HCT116 (cell line): ENCODE measurements at regions not wholly inside any gene's neighbourhood (a gene's known extent, or its start where the extent isn't known, plus 50 kb on each side); places are given as distances from the start of the nearest gene placed in this dataset.
A peak's percentile ranks its signal among the peaks of the same experiment; 100 is the strongest.

Source experiments
- ATAC-seq: fragments of 200-7000 bp; cut with Tn5 transposase; 2 replicates; pipeline ENCODE4 v1.9.1; 2020; ENCODE audit warnings: mild to moderate bottlenecking, moderate library complexity
- BruUV-seq: library from RNA; stranded (reverse); fragments of 400-500 nt; replicated peaks from 2 replicates; lab custom pipeline; 2021; lab: Mats Ljungman, UMichigan
- CTCF ChIA-PET: fragments of 300-600 bp; sonication (Branson Sonifier 250); formaldehyde crosslinking; loops from one replicate; lab custom pipeline; 2021; ENCODE audit warnings: antibody characterized with exemption; lab: Charles Lee
- POLR2A ChIA-PET: fragments of 300-600, 350-600 bp; sonication (Branson Sonifier 250); formaldehyde crosslinking; loops from one replicate; lab custom pipeline; 2021; ENCODE audit warnings: antibody characterized with exemption; lab: Charles Lee
- RAD21 ChIA-PET, 2 experiments: fragments of 300-600 bp; sonication (Branson Sonifier 250); formaldehyde crosslinking; loops; one replicate each; lab custom pipeline; 2023; ENCODE audit warnings: low total read pairs in 2 of 2; ENCODE audit not compliant: uncharacterized antibody in 2 of 2, unreplicated experiment in 2 of 2, low non-redundant PET in 1 of 2; lab: Charles Lee
- DNase-seq: peaks from one replicate; pipeline ENCODE4 v3.0.0-alpha.2; 2010; ENCODE audit warnings: low read depth, low spot score
- H2AFZ ChIP-seq: fragments of 200-600 bp; shearing (Covaris generic), sonication (generic); 2 replicates; pipeline ENCODE4 v1.6.1; 2017; ENCODE audit warnings: low read depth, mixed run types, mixed read lengths, antibody characterized with exemption, low read length; ENCODE audit not compliant: poor library complexity, severe bottlenecking
- H3K27ac ChIP-seq: 2 replicates; pipeline ENCODE4 v1.5.1; 2012; ENCODE audit warnings: low read depth, low read length
- H3K27me3 ChIP-seq: fragments of 200-600 bp; sonication (generic); 2 replicates; pipeline ENCODE4 v1.6.1; 2016; ENCODE audit warnings: mixed run types, low read length, mixed read lengths; ENCODE audit not compliant: insufficient read depth
- H3K36me3 ChIP-seq, 2 experiments: fragments of 200-500 bp in 1 of 2; fragments of 200-600 bp in 1 of 2; sonication (Bioruptor generic) in 1 of 2; sonication (generic) in 1 of 2; 2 replicates each; pipeline versions ENCODE4 v1.5.1 to v1.6.1; 2014 to 2016; ENCODE audit warnings: low read length in 2 of 2, inconsistent platforms in 1 of 2, mixed read lengths in 1 of 2, mixed run types in 1 of 2; ENCODE audit not compliant: insufficient read depth in 2 of 2, control insufficient read depth in 1 of 2
- H3K4me1 ChIP-seq, 2 experiments: fragments of 200-600 bp in 1 of 2; sonication (generic) in 1 of 2; 2 replicates each; pipeline versions ENCODE4 v1.5.1 to v1.6.1; 2012 to 2017; ENCODE audit warnings: low read length in 2 of 2, inconsistent platforms in 1 of 2, mild to moderate bottlenecking in 1 of 2, mixed read lengths in 1 of 2, mixed run types in 1 of 2, moderate library complexity in 1 of 2; ENCODE audit not compliant: insufficient read depth in 2 of 2, control insufficient read depth in 1 of 2
- H3K4me2 ChIP-seq: fragments of 200-600 bp; sonication (generic); 2 replicates; pipeline ENCODE4 v1.6.1; 2017; ENCODE audit warnings: mixed run types, low read length, mixed read lengths
- H3K4me3 ChIP-seq, 2 experiments: fragments of 200-600 bp in 1 of 2; sonication (generic) in 1 of 2; replicated peaks in 1 of 2; 2 replicates each; pipeline ENCODE4 v1.5.1; 2011 to 2016; ENCODE audit warnings: low read length in 2 of 2, control low read depth in 1 of 2, low read depth in 1 of 2, mild to moderate bottlenecking in 1 of 2, mixed read lengths in 1 of 2, mixed run types in 1 of 2
- H3K79me2 ChIP-seq: fragments of 200-600 bp; sonication (generic); 2 replicates; pipeline ENCODE4 v1.6.1; 2017; ENCODE audit warnings: mild to moderate bottlenecking, mixed run types, low read length, moderate library complexity, mixed read lengths; ENCODE audit not compliant: insufficient read depth
- H3K9ac ChIP-seq: fragments of 200-600 bp; sonication (generic); 2 replicates; pipeline ENCODE4 v1.6.1; 2016; ENCODE audit warnings: low read length, mixed read lengths
- H3K9me2 ChIP-seq: fragments of 200-600 bp; sonication (generic), shearing (Covaris generic); 2 replicates; pipeline ENCODE4 v1.6.1; 2017; ENCODE audit warnings: mixed run types, mild to moderate bottlenecking, moderate library complexity; ENCODE audit not compliant: insufficient read depth
- H3K9me3 ChIP-seq, 2 experiments: fragments of 200-500 bp in 1 of 2; fragments of 200-600 bp in 1 of 2; sonication (Bioruptor generic) in 1 of 2; sonication (generic) in 1 of 2; 2 replicates each; pipeline ENCODE4 v1.6.1; 2014 to 2017; ENCODE audit warnings: low read length in 2 of 2, mixed read lengths in 2 of 2, inconsistent platforms in 1 of 2, low read depth in 1 of 2, mild to moderate bottlenecking in 1 of 2, mixed run types in 1 of 2, moderate library complexity in 1 of 2; ENCODE audit not compliant: control insufficient read depth in 1 of 2, insufficient read depth in 1 of 2
- H4K20me1 ChIP-seq: fragments of 200-600 bp; sonication (generic), shearing (Covaris generic); 2 replicates; pipeline ENCODE4 v1.6.1; 2017; ENCODE audit warnings: mixed run types, mild to moderate bottlenecking, moderate library complexity; ENCODE audit not compliant: insufficient read depth
- CBX3 ChIP-seq: IDR thresholded peaks from 2 replicates; pipeline ENCODE4 v1.6.1; 2012; ENCODE audit warnings: low read depth
- CEBPB ChIP-seq: IDR thresholded peaks from 2 replicates; pipeline ENCODE4 v1.6.1; 2012; ENCODE audit warnings: low read depth
- EGR1 ChIP-seq: IDR thresholded peaks from 2 replicates; pipeline ENCODE4 v1.6.1; 2012; ENCODE audit warnings: low read depth
- FOSL1 ChIP-seq: IDR thresholded peaks from 2 replicates; pipeline ENCODE4 v1.6.1; 2012; ENCODE audit warnings: low read depth
- RAD21 ChIP-seq: IDR thresholded peaks from 2 replicates; pipeline ENCODE4 v1.6.1; 2012; ENCODE audit warnings: low read depth, mild to moderate bottlenecking
- SIN3A ChIP-seq: IDR thresholded peaks from 2 replicates; pipeline ENCODE4 v1.6.1; 2012; ENCODE audit warnings: low read depth
- SP1 ChIP-seq: IDR thresholded peaks from 2 replicates; pipeline ENCODE4 v1.6.1; 2012; ENCODE audit warnings: low read depth
- SRF ChIP-seq: IDR thresholded peaks from 2 replicates; pipeline ENCODE4 v1.6.1; 2012; ENCODE audit warnings: low read depth
- intact Hi-C: fragments of 100-400 bp; cut with micrococcal nuclease; formaldehyde crosslinking; loops from 2 replicates; pipeline ENCODE4 v1.10.0; 2022
- TF ChIP-seq, protein P1 (sequence below): IDR thresholded peaks from 2 replicates; pipeline ENCODE4 v1.6.1; 2012; ENCODE audit warnings: low read depth
- TF ChIP-seq, protein P2 (sequence below), 3 experiments: fragments of 200-600 bp in 1 of 3; sonication (generic) in 1 of 3; IDR thresholded peaks in 2 of 3; conservative IDR thresholded peaks in 1 of 3; 2 replicates each; pipeline ENCODE4 v1.5.1; 2012 to 2017; ENCODE audit warnings: low read depth in 2 of 3, low read length in 2 of 3, antibody characterized with exemption in 1 of 3, borderline replicate concordance in 1 of 3, control low read depth in 1 of 3, mild to moderate bottlenecking in 1 of 3, mixed read lengths in 1 of 3, mixed run types in 1 of 3, moderate library complexity in 1 of 3; ENCODE audit not compliant: insufficient read depth in 1 of 3

DNA sequence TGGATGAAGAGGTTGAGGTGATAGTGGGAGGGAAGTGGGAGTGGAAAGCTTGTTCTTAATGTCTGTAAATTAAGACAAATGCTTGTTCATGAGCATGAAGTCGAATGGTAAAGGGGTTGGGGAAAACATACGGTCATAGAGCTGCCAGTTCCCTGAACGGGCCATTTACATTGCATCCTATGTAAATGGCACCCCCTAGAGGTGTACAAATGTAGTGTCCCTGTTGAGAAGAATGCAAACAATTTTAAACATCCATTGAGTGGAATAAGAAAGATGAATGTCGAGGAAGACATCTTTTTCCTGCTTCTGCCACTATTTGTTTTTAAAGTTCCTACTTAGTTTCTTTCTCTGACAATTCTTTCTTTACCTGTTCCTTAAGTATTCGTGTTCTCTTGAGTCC lies 155.7 kb downstream of the RDH14 start:
- peak; percentile 80 for ATAC-seq
- Histone ChIP-seq H3K4me2 (no peak overlapping the region), H3K9ac (no peak overlapping the region), H3K27ac (no peak overlapping the region), H4K20me1 (no peaks in the 10 kb centered on the region), H3K4me1 (no peaks in the 10 kb centered on the region), H2AFZ (no peak overlapping the region), H3K79me2 (no peaks in the 10 kb centered on the region), H3K9me3 (no peaks in the 10 kb centered on the region), H3K4me3 (no peak overlapping the region), H3K27me3 (peaks cover 7% of the 10 kb centered on the region; the same call in 1 of the 2 replicates), H3K9me2 (no peaks in the 10 kb centered on the region), H3K36me3 (no peaks in the 10 kb centered on the region)
- intact Hi-C loops, result no loop called here
- ChIA-PET CTCF (interaction anchor here (1.2 kb wide), 2 partner anchors 9 to 12 kb away, joined by 5 read pairs; no protein-coding TSS in a partner anchor), RAD21 (no interaction called here), POLR2A (no interaction called here)
- DNase-seq, result peak; percentile 12
- BruUV-seq, result no TSS peak
- TF ChIP-seq, protein P1, sequence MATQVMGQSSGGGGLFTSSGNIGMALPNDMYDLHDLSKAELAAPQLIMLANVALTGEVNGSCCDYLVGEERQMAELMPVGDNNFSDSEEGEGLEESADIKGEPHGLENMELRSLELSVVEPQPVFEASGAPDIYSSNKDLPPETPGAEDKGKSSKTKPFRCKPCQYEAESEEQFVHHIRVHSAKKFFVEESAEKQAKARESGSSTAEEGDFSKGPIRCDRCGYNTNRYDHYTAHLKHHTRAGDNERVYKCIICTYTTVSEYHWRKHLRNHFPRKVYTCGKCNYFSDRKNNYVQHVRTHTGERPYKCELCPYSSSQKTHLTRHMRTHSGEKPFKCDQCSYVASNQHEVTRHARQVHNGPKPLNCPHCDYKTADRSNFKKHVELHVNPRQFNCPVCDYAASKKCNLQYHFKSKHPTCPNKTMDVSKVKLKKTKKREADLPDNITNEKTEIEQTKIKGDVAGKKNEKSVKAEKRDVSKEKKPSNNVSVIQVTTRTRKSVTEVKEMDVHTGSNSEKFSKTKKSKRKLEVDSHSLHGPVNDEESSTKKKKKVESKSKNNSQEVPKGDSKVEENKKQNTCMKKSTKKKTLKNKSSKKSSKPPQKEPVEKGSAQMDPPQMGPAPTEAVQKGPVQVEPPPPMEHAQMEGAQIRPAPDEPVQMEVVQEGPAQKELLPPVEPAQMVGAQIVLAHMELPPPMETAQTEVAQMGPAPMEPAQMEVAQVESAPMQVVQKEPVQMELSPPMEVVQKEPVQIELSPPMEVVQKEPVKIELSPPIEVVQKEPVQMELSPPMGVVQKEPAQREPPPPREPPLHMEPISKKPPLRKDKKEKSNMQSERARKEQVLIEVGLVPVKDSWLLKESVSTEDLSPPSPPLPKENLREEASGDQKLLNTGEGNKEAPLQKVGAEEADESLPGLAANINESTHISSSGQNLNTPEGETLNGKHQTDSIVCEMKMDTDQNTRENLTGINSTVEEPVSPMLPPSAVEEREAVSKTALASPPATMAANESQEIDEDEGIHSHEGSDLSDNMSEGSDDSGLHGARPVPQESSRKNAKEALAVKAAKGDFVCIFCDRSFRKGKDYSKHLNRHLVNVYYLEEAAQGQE, result no peak
- no peak for TF ChIP-seq SIN3A
- TF ChIP-seq CEBPB, result no peak
- no peak for TF ChIP-seq SRF
- no peak for TF ChIP-seq SP1
- TF ChIP-seq CBX3, result 0 out of 2 replicates have a peak, but pooled peaks have one; percentile 14
- no peak for TF ChIP-seq FOSL1
- TF ChIP-seq RAD21, result peak; percentile 50
- TF ChIP-seq EGR1, result no peak
- TF ChIP-seq, protein P2, sequence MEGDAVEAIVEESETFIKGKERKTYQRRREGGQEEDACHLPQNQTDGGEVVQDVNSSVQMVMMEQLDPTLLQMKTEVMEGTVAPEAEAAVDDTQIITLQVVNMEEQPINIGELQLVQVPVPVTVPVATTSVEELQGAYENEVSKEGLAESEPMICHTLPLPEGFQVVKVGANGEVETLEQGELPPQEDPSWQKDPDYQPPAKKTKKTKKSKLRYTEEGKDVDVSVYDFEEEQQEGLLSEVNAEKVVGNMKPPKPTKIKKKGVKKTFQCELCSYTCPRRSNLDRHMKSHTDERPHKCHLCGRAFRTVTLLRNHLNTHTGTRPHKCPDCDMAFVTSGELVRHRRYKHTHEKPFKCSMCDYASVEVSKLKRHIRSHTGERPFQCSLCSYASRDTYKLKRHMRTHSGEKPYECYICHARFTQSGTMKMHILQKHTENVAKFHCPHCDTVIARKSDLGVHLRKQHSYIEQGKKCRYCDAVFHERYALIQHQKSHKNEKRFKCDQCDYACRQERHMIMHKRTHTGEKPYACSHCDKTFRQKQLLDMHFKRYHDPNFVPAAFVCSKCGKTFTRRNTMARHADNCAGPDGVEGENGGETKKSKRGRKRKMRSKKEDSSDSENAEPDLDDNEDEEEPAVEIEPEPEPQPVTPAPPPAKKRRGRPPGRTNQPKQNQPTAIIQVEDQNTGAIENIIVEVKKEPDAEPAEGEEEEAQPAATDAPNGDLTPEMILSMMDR (IDR thresholded peaks at IDR 0.05 in 2 of 3, conservative IDR thresholded peaks at IDR 0.05 in 1 of 3; ENCODE audit: borderline replicate concordance in 1 of 3, insufficient read depth in 1 of 3, low read depth in 2 of 3, low read length in 2 of 3), result peak in 2 of 3 experiments; percentile 64 to 80; a peak in 4 of 6 replicates
- TF ChIP-seq, all 23 proteins: peak for 3
